ENCODE measurements at regions not wholly inside any gene's neighbourhood (a gene's known extent, or its start where the extent isn't known, plus 50 kb on each side); places are given as distances from the start of the nearest gene placed in this dataset.

DNA sequence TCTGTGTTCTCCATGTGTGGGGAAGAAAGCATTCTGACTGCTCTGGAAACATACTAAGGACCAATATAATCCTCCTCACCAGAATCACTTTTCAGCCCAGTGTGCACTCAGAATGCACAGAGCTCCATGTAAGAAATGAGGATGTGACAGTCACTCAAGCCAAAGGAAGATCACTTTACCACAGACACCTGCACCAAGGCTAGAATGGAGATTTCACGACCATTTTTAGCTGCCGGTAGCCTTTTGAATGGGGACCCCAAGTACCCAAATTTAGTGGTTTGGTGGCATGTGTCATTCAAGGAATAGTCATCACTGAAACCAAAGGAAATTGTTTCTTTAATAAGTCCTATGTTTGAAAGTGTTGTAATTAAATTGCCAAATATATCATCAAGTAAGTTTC is 613.2 kb upstream of the ACVR2A start:
- Histone ChIP-seq H3K27ac (no peak overlapping the region), H3K4me3 (no peak overlapping the region), H3K36me3 (no peaks in the 10 kb centered on the region), H3K27me3 (no peaks in the 10 kb centered on the region), H3K9me3 (no peaks in the 10 kb centered on the region), H3K4me1 (no peaks in the 10 kb centered on the region)
- DNase-seq (no peak), ATAC-seq (no peak)
- intact Hi-C loops (cut with DNase I), result no loop called here
- TF ChIP-seq, protein P1, sequence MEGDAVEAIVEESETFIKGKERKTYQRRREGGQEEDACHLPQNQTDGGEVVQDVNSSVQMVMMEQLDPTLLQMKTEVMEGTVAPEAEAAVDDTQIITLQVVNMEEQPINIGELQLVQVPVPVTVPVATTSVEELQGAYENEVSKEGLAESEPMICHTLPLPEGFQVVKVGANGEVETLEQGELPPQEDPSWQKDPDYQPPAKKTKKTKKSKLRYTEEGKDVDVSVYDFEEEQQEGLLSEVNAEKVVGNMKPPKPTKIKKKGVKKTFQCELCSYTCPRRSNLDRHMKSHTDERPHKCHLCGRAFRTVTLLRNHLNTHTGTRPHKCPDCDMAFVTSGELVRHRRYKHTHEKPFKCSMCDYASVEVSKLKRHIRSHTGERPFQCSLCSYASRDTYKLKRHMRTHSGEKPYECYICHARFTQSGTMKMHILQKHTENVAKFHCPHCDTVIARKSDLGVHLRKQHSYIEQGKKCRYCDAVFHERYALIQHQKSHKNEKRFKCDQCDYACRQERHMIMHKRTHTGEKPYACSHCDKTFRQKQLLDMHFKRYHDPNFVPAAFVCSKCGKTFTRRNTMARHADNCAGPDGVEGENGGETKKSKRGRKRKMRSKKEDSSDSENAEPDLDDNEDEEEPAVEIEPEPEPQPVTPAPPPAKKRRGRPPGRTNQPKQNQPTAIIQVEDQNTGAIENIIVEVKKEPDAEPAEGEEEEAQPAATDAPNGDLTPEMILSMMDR (IDR thresholded peaks at IDR 0.05), result no peak

DNA sequence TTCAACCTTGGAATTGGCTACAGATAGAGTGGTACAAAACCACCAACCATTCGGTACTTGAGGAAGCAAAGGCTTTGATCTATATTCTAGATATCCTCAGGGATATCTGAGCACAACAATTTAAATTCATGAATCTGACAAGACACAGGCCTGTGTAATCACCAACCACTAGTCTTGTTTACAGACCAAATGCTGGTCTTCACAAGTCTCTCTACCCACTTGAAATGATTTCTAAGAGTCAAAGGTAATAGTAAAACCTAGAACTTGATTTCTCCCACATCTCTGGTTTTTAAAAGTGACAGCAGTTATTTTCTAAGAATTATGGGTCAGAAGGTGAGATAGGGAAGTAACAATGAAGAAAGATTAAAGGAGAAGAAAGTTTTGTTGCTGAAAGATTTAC is 613.7 kb upstream of the ACVR2A start:
- H3K27ac ChIP-seq, result no peak overlapping the region
- no peaks in the 10 kb centered on the region for H3K27me3 ChIP-seq
- DNase-seq, result no peak
- intact Hi-C loops (cut with DNase I), result no loop called here
- TF ChIP-seq, protein P1 (IDR thresholded peaks at IDR 0.05), result no peak
- no peaks in the 10 kb centered on the region for H3K36me3 ChIP-seq
- no peaks in the 10 kb centered on the region for H3K9me3 ChIP-seq
- ATAC-seq, result no peak
- H3K4me3 ChIP-seq, result no peak overlapping the region
- no peaks in the 10 kb centered on the region for H3K4me1 ChIP-seq

DNA sequence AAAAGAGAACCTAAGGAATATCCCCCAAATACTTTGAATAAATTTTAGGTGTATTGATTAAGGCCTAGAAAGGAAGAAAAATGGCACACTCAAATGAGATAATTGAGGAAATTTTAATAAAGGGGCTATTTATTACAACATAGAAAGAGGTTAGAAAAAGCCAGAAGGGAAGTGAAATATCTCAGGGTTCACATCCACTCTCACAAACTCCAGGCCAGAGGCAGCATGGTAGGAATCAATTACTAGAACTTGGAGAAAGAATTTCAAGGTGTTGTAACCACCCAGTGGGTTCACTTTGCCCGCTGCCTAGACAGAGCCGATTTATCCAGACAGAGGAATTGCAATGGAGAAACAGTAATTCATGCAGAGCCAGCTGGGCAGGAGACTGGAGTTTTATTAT is 617.5 kb upstream of the ACVR2A start:
- Histone ChIP-seq H3K27ac (no peak overlapping the region), H3K27me3 (no peaks in the 10 kb centered on the region), H3K4me3 (no peak overlapping the region), H3K9me3 (no peaks in the 10 kb centered on the region), H3K36me3 (no peaks in the 10 kb centered on the region), H3K4me1 (no peaks in the 10 kb centered on the region)
- no peak for ATAC-seq
- intact Hi-C loops (cut with DNase I), result no loop called here
- TF ChIP-seq, protein P1 (IDR thresholded peaks at IDR 0.05), result no peak
- DNase-seq, result no peak

DNA sequence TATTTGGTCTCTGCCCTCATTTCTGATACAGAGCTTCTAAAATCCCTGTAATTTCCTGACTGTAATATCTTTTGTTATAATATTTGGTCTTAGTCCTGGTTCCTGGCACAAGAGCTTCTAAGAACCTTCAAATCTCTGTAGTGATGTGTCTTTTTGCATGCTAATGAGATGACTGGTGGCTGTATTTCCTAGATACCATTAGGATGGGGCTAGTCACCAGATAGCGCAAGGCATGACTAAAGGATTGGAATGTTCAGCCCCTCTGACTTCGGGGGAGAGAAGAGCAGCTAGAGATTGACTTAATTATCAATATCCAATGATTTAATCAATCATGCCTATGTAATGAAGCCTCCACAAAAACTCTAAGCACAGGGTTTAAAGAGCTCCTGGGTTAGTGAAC is 620.8 kb upstream of the ACVR2A start:
- DNase-seq (no peak), ATAC-seq (no peak)
- peaks cover 0 to 16% of the 10 kb centered on the region in 2 donors for H3K9me3 ChIP-seq
- H3K36me3 ChIP-seq, result no peaks in the 10 kb centered on the region
- H3K4me1 ChIP-seq, result no peaks in the 10 kb centered on the region
- H3K4me3 ChIP-seq, result no peak overlapping the region
- no peak overlapping the region for H3K27ac ChIP-seq
- TF ChIP-seq, protein P1 (IDR thresholded peaks at IDR 0.05), result no peak
- H3K27me3 ChIP-seq, result no peaks in the 10 kb centered on the region
- intact Hi-C loops (cut with DNase I), result no loop called here

DNA sequence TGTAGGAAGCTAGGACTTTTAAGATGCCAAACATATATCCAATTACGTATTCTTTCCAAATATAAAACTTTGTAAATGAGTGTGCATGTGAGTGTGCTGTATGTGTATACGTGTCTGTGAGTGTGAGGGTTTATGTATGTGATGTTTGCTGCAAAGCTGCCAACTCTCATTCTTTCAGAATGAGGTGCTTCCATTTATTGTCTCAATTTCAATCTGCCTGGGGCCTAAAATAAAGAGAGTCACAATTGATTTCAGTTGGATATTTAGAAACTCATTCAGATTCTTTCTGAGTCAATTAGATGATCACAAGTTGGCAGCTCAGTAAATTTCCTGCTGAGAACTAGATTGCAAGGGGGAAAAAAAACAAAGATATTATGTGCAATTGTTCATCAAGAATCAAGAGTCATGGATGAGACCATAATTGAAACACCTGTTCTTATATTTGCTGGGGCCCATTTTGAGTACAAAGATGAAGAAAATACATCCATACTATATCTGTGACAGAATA is 621.2 kb upstream of the ACVR2A start:
- DNase-seq, result no peak
- Histone ChIP-seq H3K27ac (no peak overlapping the region), H3K36me3 (no peaks in the 10 kb centered on the region), H3K4me3 (no peak overlapping the region), H3K4me1 (no peaks in the 10 kb centered on the region), H3K9me3 (peaks cover 0 to 21% of the 10 kb centered on the region in 2 donors), H3K27me3 (no peaks in the 10 kb centered on the region)
- ATAC-seq, result no peak
- intact Hi-C loops (cut with DNase I), result no loop called here
- TF ChIP-seq, protein P1 (IDR thresholded peaks at IDR 0.05), result no peak

All from left lung (tissue), 4 donors.